Amniotic epithelial cell (primary cell): ENCODE measurements at regions not wholly inside any gene's neighbourhood (a gene's known extent, or its start where the extent isn't known, plus 50 kb on each side); places are given as distances from the start of the nearest gene placed in this dataset.

Experiments used
- DNase-seq: peaks from one replicate; pipeline ENCODE4 v3.0.0-alpha.2; 2010; ENCODE audit warnings: low read depth

GRCh38 chr5:35478856-35479682, 138.6 kb upstream of the SPEF2 start:
- peak; percentile 58 for DNase-seq

GRCh38 chr5:35477911-35478310, 139.8 kb upstream of the SPEF2 start:
- no peak for DNase-seq

GRCh38 chr5:35477321-35477720, 140.3 kb upstream of the SPEF2 start:
- DNase-seq, result no peak

GRCh38 chr5:35476797-35477196, 140.9 kb upstream of the SPEF2 start:
- DNase-seq, result peak; percentile 20

GRCh38 chr5:35476036-35476435, 141.6 kb upstream of the SPEF2 start:
- DNase-seq, result peak; percentile 88

- DNase-seq, result no peak
These were observed 144.1 kb upstream of the SPEF2 start for GRCh38 chr5:35473589-35473988.

GRCh38 chr5:35470866-35471265, 146.8 kb upstream of the SPEF2 start:
- DNase-seq, result peak; percentile 51

GRCh38 chr5:35468811-35469210, 148.9 kb upstream of the SPEF2 start:
- DNase-seq, result no peak

GRCh38 chr5:35466746-35467145, 150.9 kb upstream of the SPEF2 start:
- DNase-seq, result no peak

GRCh38 chr5:35464757-35465156, 152.9 kb upstream of the SPEF2 start:
- no peak for DNase-seq

GRCh38 chr5:35461530-35461929, 156.1 kb upstream of the SPEF2 start:
- DNase-seq, result no peak

- DNase-seq, result peak; percentile 55
These were observed 158.8 kb upstream of the SPEF2 start for GRCh38 chr5:35458824-35459207.

- DNase-seq, result no peak
These were observed 159.5 kb upstream of the SPEF2 start for GRCh38 chr5:35457912-35458823.

GRCh38 chr5:35456506-35456905, 161.2 kb upstream of the SPEF2 start:
- no peak for DNase-seq

GRCh38 chr5:35454011-35454525, 163.6 kb upstream of the SPEF2 start:
- peak; percentile 61 for DNase-seq

- DNase-seq, result no peak
These were observed 173.7 kb upstream of the SPEF2 start for GRCh38 chr5:35443803-35444595.

GRCh38 chr5:35442885-35443639, 174.6 kb upstream of the SPEF2 start:
- DNase-seq, result peak; percentile 60

GRCh38 chr5:35440409-35440808, 177.3 kb upstream of the SPEF2 start:
- no peak for DNase-seq

- peak; percentile 55 for DNase-seq
These were observed 178.9 kb upstream of the SPEF2 start for GRCh38 chr5:35438786-35439185.

- peak; percentile 24 for DNase-seq
These were observed 179.4 kb upstream of the SPEF2 start for GRCh38 chr5:35438288-35438687.

GRCh38 chr5:35436400-35437057, 181.1 kb upstream of the SPEF2 start:
- DNase-seq, result peak; percentile 52
